ENCODE measurements at regions not wholly inside any gene's neighbourhood (a gene's known extent, or its start where the extent isn't known, plus 50 kb on each side); places are given as distances from the start of the nearest gene placed in this dataset.

DNA sequence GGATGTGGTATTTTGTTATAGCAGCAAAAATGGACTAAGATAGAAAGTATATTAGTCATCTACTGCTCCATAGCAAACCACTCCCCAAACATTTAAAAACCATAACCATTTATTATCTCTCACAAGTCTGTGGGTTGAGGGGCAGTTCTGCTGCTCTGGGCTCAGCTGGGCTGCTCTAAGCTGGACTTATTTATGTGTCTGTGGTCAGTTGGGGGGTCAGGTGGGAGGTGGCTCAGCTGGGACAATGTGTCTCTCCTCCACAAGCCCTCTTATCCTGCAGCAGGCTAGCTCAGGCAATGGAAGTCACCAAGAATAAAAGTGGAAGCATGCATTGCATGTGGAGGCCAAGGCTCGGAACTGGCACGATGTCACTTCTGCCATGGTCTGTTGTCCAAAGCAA, 226.1 kb upstream of the N4BP1 start:
- DNase-seq (ENCODE audit: low spot score) (no peak), FAIRE-seq (no peak)

- DNase-seq (ENCODE audit: low spot score) (no peak), FAIRE-seq (no peak)
Measured at GRCh38 chr16:48834576-48834975, 224.6 kb upstream of the N4BP1 start.

GRCh38 chr16:48833461-48833860, 223.5 kb upstream of the N4BP1 start:
- FAIRE-seq, result peak; percentile 13
- no peak for DNase-seq (ENCODE audit: low spot score)

DNA sequence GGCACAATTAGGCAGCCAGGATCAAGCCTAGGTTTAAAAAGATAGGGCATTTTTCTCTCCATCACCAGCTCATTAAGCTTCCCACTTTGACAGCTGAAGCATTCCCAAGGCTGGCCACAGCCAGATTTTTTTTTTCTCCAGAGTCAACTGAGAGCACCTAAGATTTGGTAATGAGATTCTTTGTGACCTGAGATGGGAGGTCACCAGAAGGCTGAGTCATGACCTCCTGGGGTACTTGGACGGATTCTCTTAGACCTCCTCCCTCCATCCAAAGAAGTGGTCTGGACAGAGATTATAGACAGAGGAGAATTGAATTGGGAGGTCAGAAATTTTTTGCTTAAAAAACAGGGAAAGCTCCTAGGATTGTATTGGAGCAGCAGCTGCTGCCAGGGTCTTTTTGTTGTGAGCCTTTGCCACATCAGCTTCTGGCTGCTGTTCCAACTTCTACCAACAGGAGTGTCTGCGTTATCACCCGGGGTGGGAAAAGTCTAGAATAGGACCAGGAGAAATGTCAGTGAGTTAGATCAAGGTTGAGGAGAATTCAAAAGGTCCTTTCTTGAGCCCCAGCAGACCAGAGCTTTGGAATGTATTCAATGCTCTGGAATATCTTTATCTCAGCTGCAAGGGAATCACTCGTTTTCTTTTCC, 221.2 kb upstream of the N4BP1 start:
- DNase-seq (ENCODE audit: low spot score) (no peak), FAIRE-seq (no peak)

DNA sequence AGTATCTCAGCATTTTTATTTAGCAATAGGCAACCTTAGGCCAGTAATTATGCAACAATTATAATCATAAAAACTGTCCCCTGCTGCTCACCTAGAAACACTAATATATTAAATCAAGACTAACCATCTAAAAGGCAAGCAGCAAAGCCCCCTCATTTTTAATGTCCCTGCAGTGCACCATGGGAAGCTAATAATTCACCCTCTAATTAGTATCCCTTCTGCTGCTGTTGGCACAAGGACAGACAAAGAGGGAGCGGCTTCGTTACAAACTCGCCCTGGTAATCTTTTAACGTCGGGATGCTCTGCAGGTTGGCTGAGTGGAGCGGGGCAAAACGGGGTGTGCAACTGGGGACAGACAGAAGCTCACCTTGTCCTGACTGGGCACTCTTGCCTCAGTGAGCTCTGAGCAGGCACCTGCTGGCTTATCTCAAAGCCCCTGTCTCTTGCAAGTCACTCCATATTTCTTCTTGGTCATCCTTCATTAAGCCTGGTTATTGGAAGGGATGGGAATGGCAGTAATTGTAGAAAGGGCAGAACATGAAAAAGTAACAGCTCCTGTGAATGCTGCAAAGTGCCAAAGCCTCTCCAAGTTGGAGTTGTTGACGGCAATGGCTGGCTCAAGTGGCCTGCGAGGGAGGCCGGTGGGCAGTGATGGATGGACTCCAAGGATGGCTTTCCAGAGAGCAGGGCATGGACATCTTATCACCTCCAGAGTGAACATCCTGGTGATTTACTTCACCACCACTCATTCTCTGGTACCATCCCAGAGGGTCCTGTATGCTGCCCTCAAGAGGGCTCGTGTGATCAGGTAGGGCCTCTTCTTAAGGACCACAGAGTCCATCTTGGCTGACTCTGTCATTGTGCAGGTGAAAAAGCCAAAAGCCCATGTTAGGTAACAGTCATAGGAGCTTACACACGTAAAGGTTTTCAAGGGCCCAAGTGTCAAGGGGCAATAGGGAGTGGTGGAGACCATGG, 219.6 kb upstream of the N4BP1 start:
- no peak for FAIRE-seq

GRCh38 chr16:48824271-48824670, 214.3 kb upstream of the N4BP1 start:
- DNase-seq (ENCODE audit: low spot score) (no peak), FAIRE-seq (no peak)

More for the DNA sequence above, 219.6 kb upstream of the N4BP1 start:
- no peak for DNase-seq (ENCODE audit: low spot score)

DNA sequence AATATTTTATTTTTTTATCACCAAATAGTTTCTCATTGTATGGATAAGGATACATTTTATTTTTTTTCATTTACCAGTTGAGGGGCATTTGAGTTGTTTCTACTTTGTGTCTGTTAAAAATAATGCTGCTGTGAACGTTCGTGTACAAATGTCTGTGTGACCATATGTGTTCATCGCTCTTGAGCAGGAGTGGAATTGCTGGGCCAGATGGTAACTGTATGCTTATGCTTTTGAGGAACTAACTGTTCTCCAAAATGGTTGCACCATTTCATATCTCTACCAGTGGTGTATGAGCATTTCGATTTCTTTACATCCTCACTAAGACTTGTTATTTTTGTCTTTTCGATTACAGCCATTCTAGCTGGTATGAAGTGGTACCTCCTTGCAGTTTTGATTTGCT, 212.5 kb upstream of the N4BP1 start:
- no peak for DNase-seq (ENCODE audit: low spot score)
- FAIRE-seq, result no peak

GRCh38 chr16:48820379-48820778, 210.4 kb upstream of the N4BP1 start:
- no peak for FAIRE-seq
- no peak for DNase-seq (ENCODE audit: low spot score)

DNA sequence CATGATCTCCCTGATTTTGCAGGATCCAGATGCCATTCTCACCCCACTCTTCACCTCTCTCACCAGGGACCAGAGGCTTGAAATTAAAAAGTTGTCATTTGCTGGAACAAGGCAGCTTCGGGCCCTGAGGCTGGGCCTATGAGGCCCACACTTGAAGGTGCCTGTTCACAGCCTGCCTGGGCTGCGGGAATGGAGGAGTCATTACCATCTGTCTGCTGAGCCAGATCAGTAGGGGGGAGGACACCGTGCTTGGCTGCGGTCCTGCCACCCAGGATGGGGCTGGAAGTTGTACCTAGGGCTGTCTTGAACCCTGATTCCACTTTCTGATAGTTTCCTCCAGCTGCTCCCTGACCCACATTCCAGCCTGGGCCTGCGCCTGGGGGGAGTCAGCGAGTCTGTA, 208.3 kb upstream of the N4BP1 start:
- FAIRE-seq (no peak), DNase-seq (ENCODE audit: low spot score) (no peak)

GRCh38 chr16:48817032-48817431, 207.1 kb upstream of the N4BP1 start:
- DNase-seq (ENCODE audit: low spot score) (no peak), FAIRE-seq (no peak)

DNA sequence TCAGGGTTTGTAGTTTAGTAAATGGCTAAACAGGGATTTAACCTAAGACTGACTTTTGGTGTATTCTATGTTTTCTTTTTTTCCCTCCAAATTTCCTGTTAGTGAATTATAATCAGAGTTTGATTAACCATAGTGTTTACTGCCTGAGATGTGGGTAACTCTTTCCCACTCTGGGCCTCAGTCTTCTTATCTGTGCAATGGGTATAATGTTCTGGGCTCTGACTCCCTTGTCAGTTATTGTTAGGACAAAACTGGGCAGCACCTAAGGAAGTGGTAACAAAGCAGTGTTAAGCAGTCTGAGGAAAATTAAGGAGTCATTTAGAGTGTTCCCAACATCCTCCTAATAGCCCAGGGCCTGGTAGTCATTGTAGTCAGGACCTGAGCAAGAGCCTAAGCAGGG, 206.4 kb upstream of the N4BP1 start:
- DNase-seq (ENCODE audit: low spot score) (no peak), FAIRE-seq (no peak)

- FAIRE-seq, result no peak
- DNase-seq (ENCODE audit: low spot score), result no peak
Measured at GRCh38 chr16:48814994-48815393, 205.0 kb upstream of the N4BP1 start.

DNA sequence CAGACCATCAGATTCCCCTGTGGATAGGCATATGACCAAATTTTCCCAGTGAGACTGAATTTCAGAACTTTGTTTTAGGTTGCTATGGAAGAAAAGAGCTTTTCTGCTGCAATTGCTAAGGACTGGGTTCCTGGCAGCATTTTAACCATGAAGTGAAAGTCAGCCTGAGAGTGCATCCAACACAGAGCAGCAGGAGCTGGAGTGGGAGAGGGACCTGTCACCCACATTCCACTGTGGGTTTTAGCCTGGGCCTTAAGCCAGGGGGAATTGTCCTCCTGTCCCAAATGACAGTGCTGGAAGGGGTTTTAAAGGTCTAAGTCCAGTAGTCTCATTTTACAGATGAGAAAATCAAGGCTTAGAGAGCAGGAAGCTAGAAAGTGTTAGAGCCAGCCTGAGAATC, 203.5 kb upstream of the N4BP1 start:
- FAIRE-seq (no peak), DNase-seq (ENCODE audit: low spot score) (no peak)

DNA sequence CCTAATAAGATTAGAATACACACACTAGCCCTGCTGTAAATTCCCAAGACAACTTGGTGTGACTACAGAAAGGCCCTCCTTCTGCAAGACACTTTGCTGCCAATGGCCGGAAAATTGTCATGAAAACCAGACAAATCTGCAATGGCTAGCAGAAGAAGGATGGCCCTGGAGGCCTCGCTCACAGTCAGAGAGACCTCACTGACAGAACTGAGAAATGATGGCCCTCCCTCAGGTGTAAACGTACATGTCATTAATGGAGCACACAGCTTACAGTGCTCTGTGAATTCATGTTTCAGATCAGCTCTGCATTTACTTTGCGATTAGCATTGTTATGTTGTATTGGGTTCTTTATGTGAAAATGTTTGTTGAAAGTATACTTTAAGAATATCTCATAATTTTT, 202.9 kb upstream of the N4BP1 start:
- DNase-seq (ENCODE audit: low spot score) (no peak), FAIRE-seq (no peak)

GRCh38 chr16:48811478-48811877, 201.5 kb upstream of the N4BP1 start:
- DNase-seq (ENCODE audit: low spot score), result no peak
- no peak for FAIRE-seq

- DNase-seq (ENCODE audit: low spot score) (peak; percentile 39), FAIRE-seq (no peak)
Measured at GRCh38 chr16:48810803-48811453, 200.9 kb upstream of the N4BP1 start.

DNA sequence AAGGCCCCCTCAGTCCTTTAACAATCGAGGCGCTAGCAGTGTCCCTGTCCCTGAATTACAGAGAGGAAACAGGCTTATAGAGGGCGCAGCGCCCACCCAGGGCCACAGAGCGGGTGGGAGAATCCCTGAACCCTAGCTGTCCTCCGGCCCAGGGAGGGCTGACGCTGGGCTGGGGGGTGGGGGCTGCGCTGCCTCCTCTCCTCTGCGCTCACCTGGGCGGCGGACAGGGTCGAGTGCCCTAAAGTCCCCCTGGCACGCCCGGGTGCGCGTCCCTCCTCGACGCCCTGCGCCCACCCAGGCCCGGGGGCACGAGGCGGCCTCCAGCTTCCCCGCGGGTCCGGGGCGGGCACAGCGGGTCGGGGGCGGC, 200.4 kb upstream of the N4BP1 start:
- DNase-seq (ENCODE audit: low spot score) (no peak), FAIRE-seq (no peak)

DNA sequence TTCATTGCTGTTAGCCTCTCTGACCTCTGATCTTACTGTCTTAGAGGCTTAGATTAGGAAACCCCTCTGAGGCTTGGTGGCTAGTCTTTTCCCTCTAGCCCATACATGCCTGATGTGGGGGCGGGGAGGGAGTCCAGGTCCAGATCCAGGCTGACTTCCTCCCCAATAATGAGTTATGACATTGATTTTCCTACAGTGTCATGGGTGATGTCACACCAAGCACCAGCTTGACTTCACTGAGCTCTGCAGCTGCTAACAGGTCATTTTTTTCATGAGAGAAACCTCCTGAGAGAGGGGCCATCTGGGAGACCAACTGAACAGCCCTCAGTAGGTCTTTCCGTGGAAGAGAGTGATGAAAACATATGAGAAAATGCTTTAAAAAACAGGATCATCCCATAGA, 180.2 kb upstream of the N4BP1 start:
- no peak for FAIRE-seq

GRCh38 chr16:48788475-48788874, 178.5 kb upstream of the N4BP1 start:
- no peak for DNase-seq (ENCODE audit: low spot score)
- FAIRE-seq, result no peak

More for the DNA sequence above, 180.2 kb upstream of the N4BP1 start:
- DNase-seq (ENCODE audit: low spot score), result no peak

DNA sequence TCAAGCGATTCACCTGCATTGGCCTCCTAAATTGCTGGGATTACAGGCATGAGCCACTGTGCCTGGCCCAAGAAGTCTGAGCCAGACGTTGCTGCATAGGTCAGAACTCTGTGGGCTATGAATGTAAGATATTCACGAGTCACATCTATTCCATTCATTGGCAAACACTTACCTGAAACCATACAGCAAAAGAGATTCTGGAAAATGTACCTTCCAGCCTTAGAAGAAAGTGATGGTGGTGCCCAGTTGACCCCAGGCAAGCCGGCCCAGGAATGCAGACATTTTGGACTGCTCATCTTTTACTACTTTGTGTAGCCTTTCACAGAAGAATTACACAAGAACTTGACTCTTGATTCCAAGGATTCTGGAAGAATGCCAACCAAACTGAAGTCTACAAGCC, 135.6 kb upstream of the N4BP1 start:
- DNase-seq (ENCODE audit: low spot score) (no peak), FAIRE-seq (no peak)

- no peak for FAIRE-seq
- no peak for DNase-seq (ENCODE audit: low spot score)
Measured at GRCh38 chr16:48740964-48741363, 131.0 kb upstream of the N4BP1 start.

DNA sequence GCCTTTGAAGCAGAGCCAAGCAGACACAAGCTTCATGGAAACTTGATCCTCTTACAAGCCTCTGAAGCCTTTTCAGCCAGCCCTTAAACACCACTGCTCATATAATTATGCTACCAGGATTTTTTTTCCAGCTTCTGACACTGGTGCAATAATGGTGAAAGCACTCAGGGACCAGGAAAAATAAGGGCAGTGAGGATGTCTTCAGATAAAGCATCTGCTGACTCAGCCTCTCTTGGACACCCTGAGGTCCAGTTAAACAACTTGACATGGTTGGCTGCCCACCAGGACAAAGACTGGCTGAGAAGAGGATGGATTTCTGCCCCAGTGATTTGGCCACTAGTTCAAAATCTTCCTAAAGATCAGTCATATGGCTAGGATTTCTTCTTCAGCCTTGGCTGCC, 124.2 kb upstream of the N4BP1 start:
- FAIRE-seq (no peak), DNase-seq (ENCODE audit: low spot score) (no peak)
